ENCODE measurements at regions not wholly inside any gene's neighbourhood (a gene's known extent, or its start where the extent isn't known, plus 50 kb on each side); places are given as distances from the start of the nearest gene placed in this dataset.
A peak's percentile ranks its signal among the peaks of the same experiment; 100 is the strongest.

DNA sequence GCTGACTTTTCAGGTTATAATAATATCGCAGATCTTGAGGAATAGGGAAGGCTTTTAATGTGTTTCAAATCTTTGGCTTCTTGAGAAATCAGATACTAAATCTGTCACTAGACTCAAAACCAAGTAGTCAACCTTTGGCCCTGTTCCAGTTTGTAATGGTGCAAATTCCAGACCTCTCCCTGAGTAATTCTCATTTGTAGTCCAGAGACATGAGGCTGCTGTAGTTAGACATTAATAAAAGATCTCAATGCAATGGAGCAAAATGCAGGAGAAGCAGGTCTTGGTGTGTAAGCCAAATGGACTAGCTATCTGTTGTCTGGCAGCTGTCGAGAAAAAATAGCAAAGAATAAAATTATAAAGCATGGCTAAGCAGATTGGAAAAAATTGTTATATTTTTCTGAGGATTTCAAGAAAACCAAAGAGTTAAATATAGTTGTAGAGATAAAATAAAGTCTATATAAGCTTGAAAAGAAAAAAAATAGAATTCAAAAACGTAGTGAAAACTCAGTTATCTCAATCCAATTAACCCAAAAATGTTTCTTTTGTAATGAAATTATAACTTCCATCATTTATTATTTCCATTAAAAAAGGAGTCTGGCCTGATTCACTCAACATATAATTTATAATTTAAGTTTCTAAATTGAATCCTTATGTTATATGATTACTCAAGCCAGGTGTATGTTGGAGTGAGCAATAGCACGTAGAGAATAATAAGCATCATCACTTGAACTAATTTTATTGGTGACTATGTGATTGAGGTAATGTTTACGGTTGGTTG lies 161.5 kb upstream of the ADGRB3 start:
- TF ChIP-seq, protein P1, sequence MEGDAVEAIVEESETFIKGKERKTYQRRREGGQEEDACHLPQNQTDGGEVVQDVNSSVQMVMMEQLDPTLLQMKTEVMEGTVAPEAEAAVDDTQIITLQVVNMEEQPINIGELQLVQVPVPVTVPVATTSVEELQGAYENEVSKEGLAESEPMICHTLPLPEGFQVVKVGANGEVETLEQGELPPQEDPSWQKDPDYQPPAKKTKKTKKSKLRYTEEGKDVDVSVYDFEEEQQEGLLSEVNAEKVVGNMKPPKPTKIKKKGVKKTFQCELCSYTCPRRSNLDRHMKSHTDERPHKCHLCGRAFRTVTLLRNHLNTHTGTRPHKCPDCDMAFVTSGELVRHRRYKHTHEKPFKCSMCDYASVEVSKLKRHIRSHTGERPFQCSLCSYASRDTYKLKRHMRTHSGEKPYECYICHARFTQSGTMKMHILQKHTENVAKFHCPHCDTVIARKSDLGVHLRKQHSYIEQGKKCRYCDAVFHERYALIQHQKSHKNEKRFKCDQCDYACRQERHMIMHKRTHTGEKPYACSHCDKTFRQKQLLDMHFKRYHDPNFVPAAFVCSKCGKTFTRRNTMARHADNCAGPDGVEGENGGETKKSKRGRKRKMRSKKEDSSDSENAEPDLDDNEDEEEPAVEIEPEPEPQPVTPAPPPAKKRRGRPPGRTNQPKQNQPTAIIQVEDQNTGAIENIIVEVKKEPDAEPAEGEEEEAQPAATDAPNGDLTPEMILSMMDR (IDR thresholded peaks at IDR 0.05; ENCODE audit: borderline replicate concordance, insufficient read depth, low read depth, low read length), result no peak
- H3K4me3 ChIP-seq (ENCODE audit: low read depth, low read length), result no peak overlapping the region

DNA sequence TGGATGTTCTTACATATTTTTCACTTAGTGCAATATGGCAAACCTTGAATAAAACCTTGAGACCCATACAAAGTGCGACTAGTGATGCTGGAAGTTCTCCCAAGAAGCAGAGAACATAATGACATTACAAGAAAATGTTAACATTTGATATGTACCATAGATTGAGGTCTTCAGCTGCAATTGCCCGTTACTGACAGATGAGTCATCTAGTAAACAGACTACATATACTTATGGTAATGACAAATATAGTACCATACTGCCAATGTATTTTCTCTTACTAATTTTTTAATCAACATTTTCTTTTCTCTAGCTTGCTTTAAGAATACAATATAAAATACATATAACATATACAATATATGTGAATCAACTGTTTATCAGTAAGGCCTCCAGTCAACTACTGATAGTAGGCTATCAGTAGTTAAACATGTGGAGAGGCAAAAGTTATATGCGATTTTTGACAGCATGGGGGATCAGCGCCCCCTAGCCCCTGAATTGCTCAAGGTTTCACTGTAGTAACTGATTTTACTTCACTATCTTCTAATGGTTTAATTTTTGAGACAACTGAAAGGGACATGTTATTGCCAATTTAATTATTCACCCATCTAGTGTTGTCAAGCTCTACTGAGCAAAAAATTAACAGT lies 166.7 kb upstream of the ADGRB3 start:
- TF ChIP-seq, protein P1 (IDR thresholded peaks at IDR 0.05; ENCODE audit: borderline replicate concordance, insufficient read depth, low read depth, low read length), result peak; percentile 24; the same call in 1 of the 2 replicates
- no peak overlapping the region for H3K4me3 ChIP-seq (ENCODE audit: low read depth, low read length)

DNA sequence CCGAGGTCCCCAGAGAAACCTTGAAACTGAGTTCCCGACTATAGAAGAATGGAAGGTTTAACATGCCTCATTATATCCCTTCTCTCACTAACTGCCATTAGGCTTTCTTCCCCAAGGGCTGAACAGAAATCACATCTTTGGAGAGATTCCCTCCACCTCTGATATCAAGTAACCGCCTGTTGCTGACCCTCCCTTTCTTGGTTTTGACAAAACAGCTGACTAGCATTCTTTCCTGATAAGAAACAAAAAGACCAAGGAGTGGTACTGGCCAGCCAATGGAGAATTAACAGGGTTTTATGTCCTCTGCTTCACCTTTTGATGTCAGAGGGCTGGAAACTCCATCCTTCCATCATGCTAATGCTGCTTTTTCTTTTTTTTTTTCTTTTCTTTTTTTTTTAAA lies 176.6 kb upstream of the ADGRB3 start:
- H3K4me3 ChIP-seq (ENCODE audit: low read depth, low read length), result no peak overlapping the region
- TF ChIP-seq, protein P1 (IDR thresholded peaks at IDR 0.05; ENCODE audit: borderline replicate concordance, insufficient read depth, low read depth, low read length), result no peak

DNA sequence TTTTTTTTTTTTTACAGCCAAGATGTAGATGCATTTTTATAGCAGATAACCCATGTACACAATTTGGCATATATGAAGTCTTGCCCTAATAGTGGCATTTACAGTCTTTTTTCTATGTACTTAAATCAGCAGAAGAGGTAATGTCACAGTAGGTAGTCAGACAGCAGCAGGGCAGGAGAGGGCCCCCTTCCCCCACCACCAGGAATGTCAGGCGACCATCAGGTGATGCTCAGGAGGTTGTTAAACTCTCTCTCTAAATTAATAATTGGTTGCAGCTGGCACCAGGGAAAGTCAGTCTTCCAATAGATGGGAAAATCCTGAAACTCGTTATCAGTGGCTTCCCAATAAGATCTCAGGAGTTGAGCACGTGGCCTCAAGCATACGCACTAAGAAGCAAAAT lies 188.0 kb upstream of the ADGRB3 start:
- TF ChIP-seq, protein P1 (IDR thresholded peaks at IDR 0.05; ENCODE audit: borderline replicate concordance, insufficient read depth, low read depth, low read length), result no peak
- H3K4me3 ChIP-seq (ENCODE audit: low read depth, low read length), result no peak overlapping the region

DNA sequence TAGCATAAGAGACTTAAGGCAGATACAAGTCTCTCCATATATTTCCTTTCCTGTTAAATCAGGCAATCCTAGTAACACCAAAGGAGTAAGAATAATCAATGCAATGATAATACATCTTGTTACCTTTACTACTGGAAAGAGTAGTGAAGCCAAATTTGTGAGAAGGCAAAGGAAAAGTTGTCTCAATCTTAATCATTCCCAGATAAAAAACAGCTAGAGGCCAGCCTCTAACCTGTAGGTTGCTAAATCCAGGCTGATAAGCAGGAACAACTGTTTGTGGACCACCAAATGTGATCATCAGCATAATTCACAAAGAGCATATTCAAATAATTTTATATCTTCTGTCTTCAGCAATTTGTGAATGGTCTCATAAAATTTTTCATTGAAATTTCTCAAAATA lies 189.2 kb upstream of the ADGRB3 start:
- no peak overlapping the region for H3K4me3 ChIP-seq (ENCODE audit: low read depth, low read length)

DNA sequence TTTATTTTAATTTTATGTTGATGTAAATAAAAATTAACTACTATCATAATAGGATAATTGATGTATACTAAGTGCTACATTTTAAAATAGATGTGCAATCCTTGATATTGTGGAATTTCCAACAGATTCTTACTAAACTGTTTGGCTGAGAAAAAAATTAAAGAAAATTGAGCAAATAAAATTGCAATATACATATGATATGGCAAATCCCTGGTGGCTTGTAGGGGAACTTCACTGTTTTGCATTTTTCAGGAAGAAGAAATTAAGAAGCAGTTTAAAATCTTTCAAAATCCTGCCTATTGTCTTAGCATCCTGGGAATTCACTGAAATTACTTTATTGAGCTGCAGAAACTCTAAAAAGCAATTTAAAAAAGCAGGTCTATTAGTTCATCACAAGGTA lies 191.4 kb upstream of the ADGRB3 start:
- TF ChIP-seq, protein P1 (IDR thresholded peaks at IDR 0.05; ENCODE audit: borderline replicate concordance, insufficient read depth, low read depth, low read length), result no peak

More for the DNA sequence above, 189.2 kb upstream of the ADGRB3 start:
- TF ChIP-seq, protein P1 (IDR thresholded peaks at IDR 0.05; ENCODE audit: borderline replicate concordance, insufficient read depth, low read depth, low read length), result no peak

DNA sequence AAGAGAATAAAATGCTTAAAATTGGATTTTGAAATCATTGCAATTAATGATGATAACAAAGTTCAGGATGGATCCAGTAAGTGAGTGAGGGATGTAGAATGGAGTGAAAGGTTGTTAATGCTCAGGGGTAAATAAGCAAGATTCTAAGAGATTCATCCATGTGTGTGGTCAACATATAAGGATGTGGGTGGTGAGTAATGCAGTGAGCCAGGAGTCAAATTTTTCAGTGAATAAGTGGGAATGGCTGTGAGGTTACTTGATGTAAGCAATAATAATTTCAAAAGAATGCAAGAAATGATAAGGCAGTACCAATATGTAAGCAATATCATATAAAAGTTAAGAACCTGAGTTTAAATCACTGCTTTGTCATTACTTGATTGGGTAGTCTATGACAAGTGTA lies 207.5 kb upstream of the ADGRB3 start:
- no peak overlapping the region for H3K4me3 ChIP-seq (ENCODE audit: low read depth, low read length)
- TF ChIP-seq, protein P1 (IDR thresholded peaks at IDR 0.05; ENCODE audit: borderline replicate concordance, insufficient read depth, low read depth, low read length), result no peak

More for the DNA sequence above, 191.4 kb upstream of the ADGRB3 start:
- H3K4me3 ChIP-seq (ENCODE audit: low read depth, low read length), result no peak overlapping the region

Measured in GM12875 (cell line).